Femur (tissue), 1 donor: ENCODE measurements at regions not wholly inside any gene's neighbourhood (a gene's known extent, or its start where the extent isn't known, plus 50 kb on each side); places are given as distances from the start of the nearest gene placed in this dataset.
"Not testable (repeated sequence)": the region's sequence is repeated elsewhere in the genome, so short reads cannot be mapped to it uniquely, and the experiment has no call there.

Source experiments
- DNase-seq: peaks from one replicate; pipeline ENCODE4 v3.0.0-alpha.2; 2017

DNA sequence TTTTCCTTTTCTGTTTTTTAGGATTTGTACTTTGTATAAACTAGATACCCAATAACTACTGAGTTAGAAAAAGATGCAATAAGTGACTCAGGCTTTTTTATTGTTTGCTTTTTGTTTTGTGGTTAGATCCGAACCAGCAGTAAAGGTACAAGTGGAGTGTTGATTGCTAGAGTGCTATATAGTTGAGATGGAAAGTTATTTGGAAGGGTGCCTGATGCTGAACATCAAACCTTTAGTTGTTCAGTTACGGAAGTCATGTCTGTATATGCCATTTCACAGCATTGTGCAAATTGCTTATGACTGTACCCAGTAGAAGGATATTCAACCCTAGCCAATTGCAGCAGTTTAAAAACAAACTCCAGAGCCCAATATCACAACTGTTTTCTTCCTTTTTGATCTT lies 285.1 kb downstream of the MAT2B start:
- DNase-seq: no peak

DNA sequence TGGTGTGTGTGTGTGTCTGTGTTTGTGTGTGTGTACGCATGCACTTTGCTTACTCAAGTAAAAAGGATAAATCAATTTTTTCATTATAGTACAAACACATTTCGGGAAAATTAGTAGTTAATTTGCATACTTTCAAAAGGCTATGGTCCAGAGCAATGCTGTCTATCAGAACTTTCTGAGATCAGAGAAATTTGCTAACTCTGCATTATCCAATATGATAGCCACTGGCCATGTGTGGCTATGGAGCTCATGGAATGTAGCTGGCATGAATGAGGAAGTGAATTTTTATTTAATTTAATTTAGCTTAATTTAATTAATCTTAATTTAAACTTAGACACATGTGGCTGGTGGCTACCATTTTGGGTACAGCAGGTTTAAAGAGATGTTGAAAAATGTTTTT lies 289.6 kb downstream of the MAT2B start:
- DNase-seq: no peak

- DNase-seq: no peak
Measured at GRCh38 chr5:163807781-163808180, 302.4 kb downstream of the MAT2B start.

GRCh38 chr5:163809473-163809872 lies 304.1 kb downstream of the MAT2B start:
- no peak for DNase-seq

DNA sequence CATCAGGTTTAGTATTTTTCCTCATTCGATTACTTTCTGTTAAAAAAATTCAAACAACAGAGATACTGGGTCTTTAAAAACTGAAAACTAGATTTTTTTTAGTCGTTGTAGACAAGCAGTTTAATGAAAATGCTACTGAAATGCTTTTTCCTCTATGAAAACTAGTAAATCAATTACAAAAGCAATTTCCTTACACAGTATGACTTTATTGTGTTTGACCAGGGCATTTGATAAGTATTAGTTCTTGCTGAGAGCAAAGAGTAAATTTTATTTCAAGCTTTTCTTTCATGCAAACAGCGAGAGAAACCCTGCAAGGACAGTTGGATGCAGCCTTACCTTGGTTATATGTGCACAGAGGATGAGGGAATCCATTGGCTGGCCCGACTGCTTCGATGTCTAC lies 308.5 kb downstream of the MAT2B start:
- no peak for DNase-seq

DNA sequence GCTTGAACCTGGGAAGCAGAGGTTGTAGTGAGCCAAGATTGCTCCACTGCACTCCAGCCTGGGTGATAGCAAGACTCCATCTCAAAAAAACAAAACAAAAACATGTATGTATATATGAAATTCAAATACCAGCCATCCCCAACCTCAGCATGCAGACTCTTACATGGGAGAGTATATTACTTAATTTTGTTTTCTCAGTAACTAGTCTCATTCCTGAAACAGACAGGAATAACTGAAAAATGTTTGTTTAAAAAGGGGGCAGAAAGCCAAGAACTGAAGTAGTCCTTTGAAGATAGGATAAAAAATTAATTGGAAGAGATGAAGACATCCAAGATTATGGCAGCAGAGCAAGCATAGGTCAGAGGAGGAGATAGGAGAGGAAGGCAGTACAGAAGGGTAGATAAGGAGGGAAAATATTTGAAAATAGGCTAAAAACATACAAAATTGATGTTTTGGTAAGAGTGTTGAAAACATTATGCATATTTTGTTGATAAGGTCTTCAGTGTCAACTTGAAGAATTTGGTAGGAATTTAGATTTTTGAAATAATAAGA lies 309.9 kb downstream of the MAT2B start:
- DNase-seq: no peak

- no peak for DNase-seq
Measured at GRCh38 chr5:163821142-163821541, 315.7 kb downstream of the MAT2B start.

- no peak for DNase-seq
Measured at GRCh38 chr5:163822548-163822947, 317.1 kb downstream of the MAT2B start.

- no peak for DNase-seq
Measured at GRCh38 chr5:163825661-163826060, 320.2 kb downstream of the MAT2B start.

- no peak for DNase-seq
Measured at GRCh38 chr5:163826201-163826600, 320.8 kb downstream of the MAT2B start.

GRCh38 chr5:163832155-163832554 lies 326.7 kb downstream of the MAT2B start:
- no peak for DNase-seq

- DNase-seq: no peak
Measured at GRCh38 chr5:163838738-163839137, 333.3 kb downstream of the MAT2B start.

GRCh38 chr5:163846512-163846911 lies 341.1 kb downstream of the MAT2B start:
- DNase-seq: no peak

- DNase-seq: no peak
Measured at GRCh38 chr5:163855754-163856153, 350.3 kb downstream of the MAT2B start.

GRCh38 chr5:163861670-163862069 lies 356.3 kb downstream of the MAT2B start:
- DNase-seq: no peak

DNA sequence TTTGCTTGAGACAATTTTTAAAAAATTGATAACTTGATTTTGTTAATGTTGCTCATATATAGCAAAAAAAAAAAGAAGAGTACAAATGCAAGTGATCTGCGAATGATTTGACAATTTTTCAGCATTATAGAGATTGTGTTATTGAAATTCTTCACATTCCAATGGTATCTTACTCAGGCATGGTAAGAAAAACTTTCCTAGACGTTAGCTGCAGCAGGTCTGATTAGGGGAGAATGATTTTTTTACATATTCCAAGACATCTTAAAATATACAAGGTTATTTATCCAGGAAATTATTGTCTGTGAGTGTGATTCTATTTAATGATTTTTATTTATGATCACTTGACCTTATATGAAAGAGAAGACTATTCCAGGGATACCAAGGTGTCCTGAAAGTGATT lies 361.9 kb downstream of the MAT2B start:
- no peak for DNase-seq

GRCh38 chr5:163867738-163868137 lies 362.3 kb downstream of the MAT2B start:
- no peak for DNase-seq

- no peak for DNase-seq
Measured at GRCh38 chr5:163869581-163869980, 364.2 kb downstream of the MAT2B start.

- DNase-seq: no peak
Measured at GRCh38 chr5:163870441-163870840, 365.0 kb downstream of the MAT2B start.

GRCh38 chr5:163874431-163874830 lies 369.0 kb downstream of the MAT2B start:
- DNase-seq: no peak

- DNase-seq: not testable (repeated sequence)
Measured at GRCh38 chr5:163874912-163875311, 369.5 kb downstream of the MAT2B start.

GRCh38 chr5:163877865-163878264 lies 372.4 kb downstream of the MAT2B start:
- no peak for DNase-seq

- no peak for DNase-seq
Measured at GRCh38 chr5:163878490-163878889, 373.1 kb downstream of the MAT2B start.

- DNase-seq: no peak
Measured at GRCh38 chr5:163880302-163880701, 374.9 kb downstream of the MAT2B start.

DNA sequence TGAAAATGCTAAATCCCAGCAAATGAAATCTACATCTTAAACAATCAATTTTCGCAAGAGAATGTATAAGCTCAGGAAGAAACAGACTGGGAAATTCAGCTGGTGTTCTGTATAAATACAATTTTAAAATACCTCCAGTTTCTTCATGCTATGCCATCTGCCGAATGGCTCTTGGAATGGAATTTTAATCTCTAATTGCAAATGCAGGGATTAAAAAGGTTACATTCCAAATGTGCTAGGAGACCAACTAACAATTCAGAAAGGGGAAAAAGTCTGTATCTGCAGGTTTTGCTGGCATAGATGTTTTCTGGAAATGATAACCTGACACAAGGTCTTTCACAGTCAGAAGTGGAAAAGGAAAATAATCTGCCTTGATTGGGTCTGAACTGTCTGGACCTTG lies 379.7 kb downstream of the MAT2B start:
- no peak for DNase-seq

- DNase-seq: no peak
Measured at GRCh38 chr5:163887854-163888253, 382.4 kb downstream of the MAT2B start.
